ENCODE measurements at regions not wholly inside any gene's neighbourhood (a gene's known extent, or its start where the extent isn't known, plus 50 kb on each side); places are given as distances from the start of the nearest gene placed in this dataset.
"Not testable (repeated sequence)": the region's sequence is repeated elsewhere in the genome, so short reads cannot be mapped to it uniquely, and the experiment has no call there.

GRCh38 chr2:193072647-193073046 is 877.9 kb upstream of the TMEFF2 start:
- no peak overlapping the region for H3K27ac ChIP-seq (ENCODE audit: low read depth in 1 of 2, low read length in 2 of 2)

GRCh38 chr2:193025556-193025955 is 830.8 kb upstream of the TMEFF2 start:
- 83% methylated on average over 2 of the region's 3 CpGs for WGBS (ENCODE audit: insufficient coverage)
- H3K79me2 ChIP-seq (ENCODE audit: insufficient read depth, low read length); H3K4me3 Mint-ChIP-seq; H3K36me3 ChIP-seq (replicated peaks in 1 of 2; ENCODE audit: control insufficient read depth in 1 of 2, insufficient read depth in 2 of 2, low read length in 2 of 2); H3K27me3 ChIP-seq (ENCODE audit: control insufficient read depth in 2 of 2, insufficient read depth in 2 of 2, low read length in 2 of 2); DNase-seq; H2AFZ ChIP-seq (ENCODE audit: insufficient read depth, low read depth, low read length, poor library complexity, severe bottlenecking); H3K4me2 ChIP-seq (replicated peaks; ENCODE audit: extremely low read depth, low read length, poor library complexity, severe bottlenecking); H3K27me3 Mint-ChIP-seq (ENCODE audit: low read depth in 3 of 3); H3K27ac ChIP-seq (ENCODE audit: low read depth in 1 of 2, low read length in 2 of 2); H3K36me3 Mint-ChIP-seq; H3K4me1 Mint-ChIP-seq; H3K27ac Mint-ChIP-seq; intact Hi-C loops (cut with micrococcal nuclease); H3K4me1 ChIP-seq (ENCODE audit: control insufficient read depth in 1 of 2, insufficient read depth in 2 of 2, low read length in 2 of 2); H4K20me1 ChIP-seq (ENCODE audit: insufficient read depth, low read length); H3K4me3 ChIP-seq (replicated peaks in 1 of 3; ENCODE audit: low read depth in 2 of 3, low read length in 3 of 3); H3K9me3 ChIP-seq (replicated peaks in 1 of 2; ENCODE audit: control insufficient read depth in 1 of 2, insufficient read depth in 1 of 2, low read length in 2 of 2); H3K9ac ChIP-seq (ENCODE audit: insufficient read depth, low read length, poor library complexity, severe bottlenecking): not testable (repeated sequence)
- peaks cover 0 to 13% (median 9%) of the 10 kb centered on the region in 7 donors for H3K9me3 Mint-ChIP-seq

More at GRCh38 chr2:193072647-193073046, 877.9 kb upstream of the TMEFF2 start:
- intact Hi-C loops (cut with micrococcal nuclease), result no loop called here
- 63% methylated on average over 2 of the region's 3 CpGs for WGBS (ENCODE audit: insufficient coverage)
- Histone ChIP-seq H3K9ac (ENCODE audit: insufficient read depth, low read length, poor library complexity, severe bottlenecking) (no peak overlapping the region), H3K4me2 (replicated peaks; ENCODE audit: extremely low read depth, low read length, poor library complexity, severe bottlenecking) (no peak overlapping the region), H4K20me1 (ENCODE audit: insufficient read depth, low read length) (no peaks in the 10 kb centered on the region), H3K36me3 (replicated peaks in 1 of 2; ENCODE audit: control insufficient read depth in 1 of 2, insufficient read depth in 2 of 2, low read length in 2 of 2) (no peaks in the 10 kb centered on the region), H2AFZ (ENCODE audit: insufficient read depth, low read depth, low read length, poor library complexity, severe bottlenecking) (no peak overlapping the region), H3K9me3 (replicated peaks in 1 of 2; ENCODE audit: control insufficient read depth in 1 of 2, insufficient read depth in 1 of 2, low read length in 2 of 2) (peaks cover 23 to 25% of the 10 kb centered on the region in 2 donors), H3K27me3 (ENCODE audit: control insufficient read depth in 2 of 2, insufficient read depth in 2 of 2, low read length in 2 of 2) (no peaks in the 10 kb centered on the region), H3K4me3 (replicated peaks in 1 of 3; ENCODE audit: low read depth in 2 of 3, low read length in 3 of 3) (no peak overlapping the region), H3K4me1 (ENCODE audit: control insufficient read depth in 1 of 2, insufficient read depth in 2 of 2, low read length in 2 of 2) (no peaks in the 10 kb centered on the region), H3K79me2 (ENCODE audit: insufficient read depth, low read length) (no peaks in the 10 kb centered on the region)
- Mint-ChIP-seq H3K9me3 (peaks cover 2 to 9% (median 5%) of the 10 kb centered on the region in 7 donors), H3K27me3 (ENCODE audit: low read depth in 3 of 3) (peaks cover 0 to 1% (median 0%) of the 10 kb centered on the region in 3 donors), H3K4me1 (no peaks in the 10 kb centered on the region), H3K4me3 (no peak overlapping the region), H3K27ac (no peak overlapping the region), H3K36me3 (no peaks in the 10 kb centered on the region)
- TF ChIP-seq CTCF (IDR thresholded peaks at IDR 0.05), result no peak
- no peak for DNase-seq

All from CD14-positive monocyte (primary cell).